Astrocyte (in vitro differentiated cells and primary cell): ENCODE measurements at regions not wholly inside any gene's neighbourhood (a gene's known extent, or its start where the extent isn't known, plus 50 kb on each side); places are given as distances from the start of the nearest gene placed in this dataset.

Experiments used
- DNase-seq: peaks from one replicate; pipeline ENCODE4 v3.0.0-alpha.2; 2010; ENCODE audit warnings: low read depth
- FAIRE-seq: peaks from 2 replicates; lab custom pipeline; 2011; peaks lifted over from hg19 to GRCh38; lab: Jason Lieb, UNC
- H2AFZ ChIP-seq: 2 replicates; pipeline ENCODE4 v1.6.0; 2012; ENCODE audit warnings: low read depth, low read length, inconsistent platforms
- H3K27ac ChIP-seq: 2 replicates; pipeline ENCODE4 v1.5.1; 2011; ENCODE audit warnings: low read depth, low read length, inconsistent platforms
- H3K27me3 ChIP-seq: 2 replicates; pipeline ENCODE4 v1.6.0; 2011; ENCODE audit warnings: low read length, inconsistent platforms; ENCODE audit not compliant: insufficient read depth
- H3K36me3 ChIP-seq: 2 replicates; pipeline ENCODE4 v1.5.1; 2011; ENCODE audit warnings: low read length, inconsistent platforms; ENCODE audit not compliant: insufficient read depth
- H3K4me1 ChIP-seq: 2 replicates; pipeline ENCODE4 v1.5.1; 2011; ENCODE audit warnings: low read length, inconsistent platforms; ENCODE audit not compliant: insufficient read depth
- H3K4me2 ChIP-seq: 2 replicates; pipeline ENCODE4 v1.6.0; 2012; ENCODE audit warnings: low read length, inconsistent platforms
- H3K4me3 ChIP-seq: 2 replicates; pipeline ENCODE4 v1.5.1; 2011; ENCODE audit warnings: low read depth, mild to moderate bottlenecking, low read length, inconsistent platforms; ENCODE audit not compliant: insufficient read depth
- H3K79me2 ChIP-seq: 2 replicates; pipeline ENCODE4 v1.6.0; 2012; ENCODE audit warnings: mild to moderate bottlenecking, low read length, inconsistent platforms; ENCODE audit not compliant: insufficient read depth
- H3K9ac ChIP-seq: 2 replicates; pipeline ENCODE4 v1.6.0; 2012; ENCODE audit warnings: mild to moderate bottlenecking, low read length, inconsistent platforms
- H3K9me3 ChIP-seq: 2 replicates; pipeline ENCODE4 v1.5.1; 2012; ENCODE audit warnings: low read depth, mild to moderate bottlenecking, low read length, inconsistent platforms; ENCODE audit not compliant: insufficient read depth
- H4K20me1 ChIP-seq: 2 replicates; pipeline ENCODE4 v1.6.0; 2012; ENCODE audit warnings: low read length, inconsistent platforms; ENCODE audit not compliant: insufficient read depth
- H3K27ac Mint-ChIP-seq: one replicate; pipeline ENCODE4 v1.8.0; 2021; ENCODE audit warnings: mild to moderate bottlenecking, mixed read lengths; ENCODE audit not compliant: unreplicated experiment
- H3K27me3 Mint-ChIP-seq: one replicate; pipeline ENCODE4 v1.8.0; 2021; ENCODE audit warnings: low read depth, mixed read lengths; ENCODE audit not compliant: unreplicated experiment
- H3K36me3 Mint-ChIP-seq: one replicate; pipeline ENCODE4 v1.8.0; 2021; ENCODE audit warnings: low read depth, mixed read lengths; ENCODE audit not compliant: unreplicated experiment
- H3K4me1 Mint-ChIP-seq: one replicate; pipeline ENCODE4 v1.8.0; 2021; ENCODE audit warnings: low read depth, mixed read lengths; ENCODE audit not compliant: unreplicated experiment
- H3K4me3 Mint-ChIP-seq: one replicate; pipeline ENCODE4 v1.8.0; 2021; ENCODE audit warnings: mild to moderate bottlenecking, moderate library complexity, mixed read lengths; ENCODE audit not compliant: unreplicated experiment
- H3K9me3 Mint-ChIP-seq: one replicate; pipeline ENCODE4 v1.8.0; 2021; ENCODE audit warnings: mild to moderate bottlenecking, mixed read lengths; ENCODE audit not compliant: unreplicated experiment
- CTCF ChIP-seq: IDR thresholded peaks from 2 replicates; pipeline ENCODE4 v1.5.1; 2011; ENCODE audit warnings: low read depth, mild to moderate bottlenecking, inconsistent platforms, low read length, moderate library complexity; ENCODE audit not compliant: insufficient read depth
- EZH2 ChIP-seq: IDR thresholded peaks from 2 replicates; pipeline ENCODE4 v1.6.1; 2012; ENCODE audit warnings: mild to moderate bottlenecking, low read length, inconsistent platforms; ENCODE audit not compliant: insufficient read depth

GRCh38 chr10:78272329-78272728, 238.7 kb downstream of the RPS24 start:
- H3K4me3 ChIP-seq = no peak overlapping the region
- H3K79me2 ChIP-seq = no peaks in the 10 kb centered on the region
- H3K4me1 Mint-ChIP-seq = peaks cover 6% of the 10 kb centered on the region
- H3K36me3 Mint-ChIP-seq = peaks cover 10% of the 10 kb centered on the region
- peaks cover 25% of the 10 kb centered on the region for H3K9me3 Mint-ChIP-seq
- TF ChIP-seq EZH2 (no peak), CTCF (no peak)
- no peak overlapping the region for H3K27ac Mint-ChIP-seq
- peaks cover 6% of the 10 kb centered on the region for H3K9me3 ChIP-seq
- H3K9ac ChIP-seq = no peak overlapping the region
- H3K27ac ChIP-seq = no peak overlapping the region
- DNase-seq = no peak
- H3K4me3 Mint-ChIP-seq = no peak overlapping the region
- H3K36me3 ChIP-seq = no peaks in the 10 kb centered on the region
- H3K27me3 ChIP-seq = peaks cover 10% of the 10 kb centered on the region
- H3K27me3 Mint-ChIP-seq = peaks cover 38% of the 10 kb centered on the region
- H2AFZ ChIP-seq = no peak overlapping the region
- no peak overlapping the region for H3K4me2 ChIP-seq
- no peaks in the 10 kb centered on the region for H4K20me1 ChIP-seq
- peaks cover 4% of the 10 kb centered on the region for H3K4me1 ChIP-seq
- FAIRE-seq = no peak

GRCh38 chr10:78274491-78274890, 240.8 kb downstream of the RPS24 start:
- H3K27me3 Mint-ChIP-seq = peaks cover 38% of the 10 kb centered on the region
- Histone ChIP-seq H3K27me3 (peaks cover 10% of the 10 kb centered on the region), H3K9me3 (peaks cover 6% of the 10 kb centered on the region), H3K79me2 (no peaks in the 10 kb centered on the region), H3K4me3 (no peak overlapping the region), H3K36me3 (no peaks in the 10 kb centered on the region), H4K20me1 (no peaks in the 10 kb centered on the region), H2AFZ (no peak overlapping the region), H3K4me2 (no peak overlapping the region), H3K9ac (no peak overlapping the region), H3K27ac (no peak overlapping the region), H3K4me1 (peaks cover 3% of the 10 kb centered on the region)
- FAIRE-seq = no peak
- H3K4me1 Mint-ChIP-seq = peaks cover 2% of the 10 kb centered on the region
- H3K9me3 Mint-ChIP-seq = peaks cover 18% of the 10 kb centered on the region
- DNase-seq = no peak
- no peak overlapping the region for H3K4me3 Mint-ChIP-seq
- no peak overlapping the region for H3K27ac Mint-ChIP-seq
- H3K36me3 Mint-ChIP-seq = peaks cover 3% of the 10 kb centered on the region
- no peak for TF ChIP-seq CTCF
- no peak for TF ChIP-seq EZH2

- H3K4me3 Mint-ChIP-seq = no peak overlapping the region
- peaks cover 2% of the 10 kb centered on the region for H3K4me1 Mint-ChIP-seq
- DNase-seq (no peak), FAIRE-seq (no peak)
- Histone ChIP-seq H2AFZ (no peak overlapping the region), H4K20me1 (no peaks in the 10 kb centered on the region), H3K4me2 (no peak overlapping the region), H3K4me3 (no peak overlapping the region), H3K27me3 (peaks cover 10% of the 10 kb centered on the region), H3K9me3 (peaks cover 6% of the 10 kb centered on the region), H3K4me1 (peaks cover 3% of the 10 kb centered on the region), H3K27ac (no peak overlapping the region), H3K9ac (no peak overlapping the region), H3K79me2 (no peaks in the 10 kb centered on the region), H3K36me3 (no peaks in the 10 kb centered on the region)
- H3K27ac Mint-ChIP-seq = no peak overlapping the region
- peaks cover 21% of the 10 kb centered on the region for H3K9me3 Mint-ChIP-seq
- TF ChIP-seq CTCF (no peak), EZH2 (no peak)
- peaks cover 44% of the 10 kb centered on the region for H3K27me3 Mint-ChIP-seq
- H3K36me3 Mint-ChIP-seq = peaks cover 3% of the 10 kb centered on the region
These were observed 242.5 kb downstream of the RPS24 start for GRCh38 chr10:78276139-78276538.
